ENCODE measurements at regions not wholly inside any gene's neighbourhood (a gene's known extent, or its start where the extent isn't known, plus 50 kb on each side); places are given as distances from the start of the nearest gene placed in this dataset.

DNA sequence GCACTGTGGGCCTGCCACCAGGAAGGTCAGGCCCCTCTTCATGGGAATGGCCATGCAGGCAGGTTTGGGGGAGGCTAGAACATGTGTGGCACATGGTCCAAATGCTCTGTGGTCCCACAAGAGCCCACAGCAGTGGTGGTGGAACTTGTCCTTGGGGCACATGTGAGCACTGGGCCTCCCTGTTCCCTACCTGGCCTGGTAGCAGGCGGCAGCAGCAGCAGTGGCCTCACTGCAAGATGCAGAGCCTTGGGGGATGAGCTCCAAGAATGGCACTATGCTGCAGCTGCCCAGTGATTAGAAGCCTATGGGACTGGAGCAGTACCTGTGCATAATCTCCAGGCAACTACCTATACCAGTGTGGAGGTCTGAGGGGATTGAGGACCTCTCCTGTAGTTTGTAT, 197.0 kb upstream of the DCAF8L1 start:
- TF ChIP-seq EZH2phosphoT487 (IDR thresholded peaks at IDR 0.05; ENCODE audit: borderline replicate concordance), result no peak
- TF ChIP-seq, protein P1, sequence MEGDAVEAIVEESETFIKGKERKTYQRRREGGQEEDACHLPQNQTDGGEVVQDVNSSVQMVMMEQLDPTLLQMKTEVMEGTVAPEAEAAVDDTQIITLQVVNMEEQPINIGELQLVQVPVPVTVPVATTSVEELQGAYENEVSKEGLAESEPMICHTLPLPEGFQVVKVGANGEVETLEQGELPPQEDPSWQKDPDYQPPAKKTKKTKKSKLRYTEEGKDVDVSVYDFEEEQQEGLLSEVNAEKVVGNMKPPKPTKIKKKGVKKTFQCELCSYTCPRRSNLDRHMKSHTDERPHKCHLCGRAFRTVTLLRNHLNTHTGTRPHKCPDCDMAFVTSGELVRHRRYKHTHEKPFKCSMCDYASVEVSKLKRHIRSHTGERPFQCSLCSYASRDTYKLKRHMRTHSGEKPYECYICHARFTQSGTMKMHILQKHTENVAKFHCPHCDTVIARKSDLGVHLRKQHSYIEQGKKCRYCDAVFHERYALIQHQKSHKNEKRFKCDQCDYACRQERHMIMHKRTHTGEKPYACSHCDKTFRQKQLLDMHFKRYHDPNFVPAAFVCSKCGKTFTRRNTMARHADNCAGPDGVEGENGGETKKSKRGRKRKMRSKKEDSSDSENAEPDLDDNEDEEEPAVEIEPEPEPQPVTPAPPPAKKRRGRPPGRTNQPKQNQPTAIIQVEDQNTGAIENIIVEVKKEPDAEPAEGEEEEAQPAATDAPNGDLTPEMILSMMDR (conservative IDR thresholded peaks at IDR 0.05; ENCODE audit: low read length), result no peak
- Histone ChIP-seq H3K9me3 (ENCODE audit: insufficient read depth, low read depth, low read length) (no peaks in the 10 kb centered on the region), H3K9ac (ENCODE audit: low read depth, low read length, poor library complexity, severe bottlenecking) (no peak overlapping the region)

DNA sequence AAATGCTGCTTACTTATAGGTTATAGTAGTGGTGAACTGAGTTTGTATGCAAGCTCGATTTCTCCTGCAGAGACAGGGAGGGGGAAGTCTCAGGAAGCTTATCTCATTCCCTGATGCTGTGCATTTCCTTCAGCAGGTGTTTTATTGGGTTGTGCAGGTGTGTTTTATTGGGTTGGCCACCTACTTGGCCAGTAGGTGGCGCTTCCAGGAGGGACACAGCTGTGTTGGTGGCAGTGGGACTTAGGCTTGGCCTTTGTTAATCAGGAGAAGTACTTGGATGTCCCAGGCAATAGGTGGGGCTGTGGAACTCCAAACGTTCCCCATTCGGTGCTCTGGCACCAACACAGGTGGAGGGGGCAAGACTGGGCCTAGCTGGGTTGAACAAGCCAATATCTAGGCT, 196.0 kb upstream of the DCAF8L1 start:
- no peaks in the 10 kb centered on the region for H3K4me1 ChIP-seq (ENCODE audit: insufficient read depth, low read length, poor library complexity, severe bottlenecking)
- H3K9me2 ChIP-seq (replicated peaks; ENCODE audit: low read depth, low read length), result no peaks in the 10 kb centered on the region
- no peak overlapping the region for H3K4me3 ChIP-seq (ENCODE audit: low read length, poor library complexity, severe bottlenecking)
- H3K36me3 ChIP-seq (ENCODE audit: insufficient read depth, low read length), result no peaks in the 10 kb centered on the region
- no peaks in the 10 kb centered on the region for H3F3A ChIP-seq (ENCODE audit: low read depth)
- H2AFZ ChIP-seq (ENCODE audit: low read length), result no peak overlapping the region
- no peak overlapping the region for H3K9ac ChIP-seq (ENCODE audit: low read depth, low read length, poor library complexity, severe bottlenecking)
- no peaks in the 10 kb centered on the region for H3K9me3 ChIP-seq (ENCODE audit: insufficient read depth, low read depth, low read length)
- no peaks in the 10 kb centered on the region for H3K27me3 ChIP-seq (ENCODE audit: insufficient read depth, low read length, poor library complexity, severe bottlenecking)
- no peaks in the 10 kb centered on the region for H4K20me1 ChIP-seq (ENCODE audit: insufficient read depth, low read length, poor library complexity, severe bottlenecking)
- no peak for TF ChIP-seq EZH2phosphoT487 (IDR thresholded peaks at IDR 0.05; ENCODE audit: borderline replicate concordance)
- TF ChIP-seq, protein P1 (conservative IDR thresholded peaks at IDR 0.05; ENCODE audit: low read length), result peak; percentile 40
- no peaks in the 10 kb centered on the region for H3K79me2 ChIP-seq (ENCODE audit: insufficient read depth, low read length)
- no peak overlapping the region for H3K4me2 ChIP-seq (ENCODE audit: low read depth, low read length, poor library complexity, severe bottlenecking)

More for the DNA sequence above, 197.0 kb upstream of the DCAF8L1 start:
- H4K20me1 ChIP-seq (ENCODE audit: insufficient read depth, low read length, poor library complexity, severe bottlenecking), result no peaks in the 10 kb centered on the region
- H3K4me3 ChIP-seq (ENCODE audit: low read length, poor library complexity, severe bottlenecking), result no peak overlapping the region
- no peaks in the 10 kb centered on the region for H3K79me2 ChIP-seq (ENCODE audit: insufficient read depth, low read length)
- no peaks in the 10 kb centered on the region for H3K9me2 ChIP-seq (replicated peaks; ENCODE audit: low read depth, low read length)
- no peaks in the 10 kb centered on the region for H3K27me3 ChIP-seq (ENCODE audit: insufficient read depth, low read length, poor library complexity, severe bottlenecking)
- H3K4me1 ChIP-seq (ENCODE audit: insufficient read depth, low read length, poor library complexity, severe bottlenecking), result no peaks in the 10 kb centered on the region
- H3K4me2 ChIP-seq (ENCODE audit: low read depth, low read length, poor library complexity, severe bottlenecking), result no peak overlapping the region
- H2AFZ ChIP-seq (ENCODE audit: low read length), result no peak overlapping the region
- H3K36me3 ChIP-seq (ENCODE audit: insufficient read depth, low read length), result no peaks in the 10 kb centered on the region
- no peaks in the 10 kb centered on the region for H3F3A ChIP-seq (ENCODE audit: low read depth)

DNA sequence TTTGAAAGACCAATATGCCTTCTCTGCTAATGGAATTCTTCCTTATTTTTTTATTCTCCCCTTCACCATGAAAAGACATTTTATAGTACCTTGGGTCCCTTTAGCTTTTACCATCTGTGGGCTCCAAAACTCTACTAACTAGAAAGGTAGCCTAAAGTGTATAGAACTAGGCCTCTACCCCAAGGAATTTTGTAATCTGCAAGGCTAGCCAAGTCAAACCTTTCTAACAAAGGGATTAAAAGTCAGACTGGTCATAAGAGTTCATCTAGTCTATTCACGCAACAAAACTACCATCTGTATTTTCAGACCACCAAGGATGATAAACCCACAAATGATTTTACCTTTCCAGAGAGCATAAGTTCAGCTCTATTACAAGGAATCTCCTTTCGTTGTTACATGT, 189.5 kb upstream of the DCAF8L1 start:
- Histone ChIP-seq H4K20me1 (ENCODE audit: insufficient read depth, low read length, poor library complexity, severe bottlenecking) (no peaks in the 10 kb centered on the region), H3F3A (ENCODE audit: low read depth) (no peaks in the 10 kb centered on the region), H3K9me2 (replicated peaks; ENCODE audit: low read depth, low read length) (no peaks in the 10 kb centered on the region), H3K4me1 (ENCODE audit: insufficient read depth, low read length, poor library complexity, severe bottlenecking) (no peaks in the 10 kb centered on the region), H3K36me3 (ENCODE audit: insufficient read depth, low read length) (no peaks in the 10 kb centered on the region), H3K9me3 (ENCODE audit: insufficient read depth, low read depth, low read length) (no peaks in the 10 kb centered on the region), H2AFZ (ENCODE audit: low read length) (no peak overlapping the region), H3K9ac (ENCODE audit: low read depth, low read length, poor library complexity, severe bottlenecking) (no peak overlapping the region), H3K4me3 (ENCODE audit: low read length, poor library complexity, severe bottlenecking) (no peak overlapping the region), H3K4me2 (ENCODE audit: low read depth, low read length, poor library complexity, severe bottlenecking) (no peak overlapping the region), H3K79me2 (ENCODE audit: insufficient read depth, low read length) (no peaks in the 10 kb centered on the region), H3K27me3 (ENCODE audit: insufficient read depth, low read length, poor library complexity, severe bottlenecking) (no peaks in the 10 kb centered on the region)
- TF ChIP-seq, protein P1 (conservative IDR thresholded peaks at IDR 0.05; ENCODE audit: low read length), result no peak
- no peak for TF ChIP-seq EZH2phosphoT487 (IDR thresholded peaks at IDR 0.05; ENCODE audit: borderline replicate concordance)
